ENCODE measurements at regions not wholly inside any gene's neighbourhood (a gene's known extent, or its start where the extent isn't known, plus 50 kb on each side); places are given as distances from the start of the nearest gene placed in this dataset.

DNA sequence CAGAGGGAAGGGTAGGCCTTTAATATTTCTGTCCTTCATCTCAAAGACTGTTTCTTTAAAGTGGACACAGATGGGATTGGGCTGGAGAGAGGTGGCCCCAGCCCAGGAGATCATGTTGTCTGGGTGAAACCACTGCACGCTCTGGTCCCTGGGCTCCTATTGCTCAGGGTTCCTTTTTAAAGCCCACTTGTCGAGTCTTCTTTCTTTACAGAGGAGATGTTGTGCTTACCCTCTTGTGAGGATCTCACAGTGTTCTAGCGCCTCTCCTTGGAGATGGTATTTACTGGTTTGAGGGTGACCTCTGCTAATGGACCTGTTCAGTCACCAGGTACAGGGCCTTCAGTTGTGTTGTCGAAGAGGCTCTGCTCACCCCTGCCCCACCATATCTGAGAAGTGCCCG lies 128.4 kb downstream of the TM9SF2 start:
- Mint-ChIP-seq H3K27ac (ENCODE audit: low read depth, unreplicated experiment) (no peak overlapping the region), H3K27me3 (ENCODE audit: insufficient read depth, unreplicated experiment) (no peaks in the 10 kb centered on the region), H3K4me1 (ENCODE audit: insufficient read depth, unreplicated experiment) (peaks cover 17% of the 10 kb centered on the region), H3K36me3 (ENCODE audit: insufficient read depth, unreplicated experiment) (no peaks in the 10 kb centered on the region), H3K9me3 (ENCODE audit: unreplicated experiment) (no peaks in the 10 kb centered on the region), H3K4me3 (ENCODE audit: unreplicated experiment) (no peak overlapping the region)
- POLR2A ChIA-PET: interaction anchor here (0.7 kb wide), 1 partner anchor 23 kb away, joined by 3 read pairs; no protein-coding TSS in a partner anchor
- intact Hi-C loops (cut with micrococcal nuclease): no loop called here
- CTCF ChIA-PET: no interaction called here
- DNase-seq (ENCODE audit: unreplicated experiment): no peak
- no TSS peak for BruUV-seq (replicated peaks)
- no peak for TF ChIP-seq CTCF (IDR thresholded peaks at IDR 0.05; ENCODE audit: unreplicated experiment)

DNA sequence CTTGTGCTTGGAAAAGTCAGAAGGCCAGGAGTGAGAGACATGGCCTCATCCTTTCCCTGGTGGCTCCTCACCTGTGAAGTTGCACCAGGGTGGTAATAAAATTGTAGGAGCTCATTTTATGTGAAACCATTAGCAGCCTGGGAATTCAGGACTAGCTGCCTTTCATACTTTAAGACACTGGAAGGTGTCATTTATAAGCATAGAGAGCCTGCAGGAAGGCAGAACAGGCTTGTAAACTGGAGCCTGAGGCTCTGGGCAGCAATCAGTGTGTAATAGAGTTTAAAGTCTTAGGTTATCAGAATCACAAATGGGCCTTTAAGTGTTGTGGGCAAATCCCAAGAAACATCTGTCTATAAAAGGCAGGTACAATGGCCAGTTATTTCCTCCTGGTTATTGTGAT lies 127.2 kb downstream of the TM9SF2 start:
- H3K36me3 Mint-ChIP-seq (ENCODE audit: insufficient read depth, unreplicated experiment): no peaks in the 10 kb centered on the region
- peaks cover 17% of the 10 kb centered on the region for H3K4me1 Mint-ChIP-seq (ENCODE audit: insufficient read depth, unreplicated experiment)
- no peak overlapping the region for H3K4me3 Mint-ChIP-seq (ENCODE audit: unreplicated experiment)
- intact Hi-C loops (cut with micrococcal nuclease): no loop called here
- DNase-seq (ENCODE audit: unreplicated experiment): no peak
- ChIA-PET POLR2A (interaction anchor here (1.6 kb wide), 1 partner anchor 14 kb away, joined by 4 read pairs; no protein-coding TSS in a partner anchor), CTCF (interaction anchor here (0.9 to 1.8 kb wide), 2 partner anchors 13 to 27 kb away, joined by 3 to 5 read pairs; no protein-coding TSS in a partner anchor)
- TF ChIP-seq CTCF (IDR thresholded peaks at IDR 0.05; ENCODE audit: unreplicated experiment): no peak
- no peaks in the 10 kb centered on the region for H3K9me3 Mint-ChIP-seq (ENCODE audit: unreplicated experiment)
- no peak overlapping the region for H3K27ac Mint-ChIP-seq (ENCODE audit: low read depth, unreplicated experiment)
- no peaks in the 10 kb centered on the region for H3K27me3 Mint-ChIP-seq (ENCODE audit: insufficient read depth, unreplicated experiment)
- no TSS peak for BruUV-seq (replicated peaks)

DNA sequence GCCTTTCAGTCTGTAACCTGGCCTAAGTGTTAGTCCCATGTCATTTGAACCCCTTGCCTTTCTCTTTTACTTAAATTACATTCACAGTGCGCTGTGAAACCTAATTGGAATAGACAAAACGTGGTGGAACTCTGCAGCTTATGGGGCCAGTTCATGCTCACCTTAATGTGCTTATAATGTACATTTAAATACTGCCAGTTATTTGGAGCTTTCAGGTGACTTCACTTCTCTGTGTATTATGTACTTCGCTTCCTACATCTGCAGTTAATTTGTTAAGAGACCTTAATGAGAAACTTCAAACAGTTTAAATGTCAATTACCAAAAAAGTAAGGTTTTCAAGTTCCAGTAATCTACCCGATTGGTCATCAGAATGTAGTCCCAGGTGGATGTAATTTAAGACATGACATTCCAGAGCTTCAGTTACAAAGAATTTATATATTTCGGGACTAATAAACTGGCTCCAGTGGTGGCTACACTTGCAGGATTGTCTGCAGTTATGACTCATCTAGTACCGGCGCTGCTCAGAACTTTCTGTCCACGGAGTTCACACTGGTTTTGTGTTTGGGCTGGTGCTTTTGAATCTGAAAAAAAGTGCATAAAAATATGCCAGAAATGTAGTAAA lies 125.3 kb downstream of the TM9SF2 start:
- H3K36me3 Mint-ChIP-seq (ENCODE audit: insufficient read depth, unreplicated experiment): no peaks in the 10 kb centered on the region
- H3K27ac Mint-ChIP-seq (ENCODE audit: low read depth, unreplicated experiment): no peak overlapping the region
- no peak for TF ChIP-seq CTCF (IDR thresholded peaks at IDR 0.05; ENCODE audit: unreplicated experiment)
- peak; percentile 52 for DNase-seq (ENCODE audit: unreplicated experiment)
- intact Hi-C loops (cut with micrococcal nuclease): no loop called here
- H3K27me3 Mint-ChIP-seq (ENCODE audit: insufficient read depth, unreplicated experiment): no peaks in the 10 kb centered on the region
- peaks cover 17% of the 10 kb centered on the region for H3K4me1 Mint-ChIP-seq (ENCODE audit: insufficient read depth, unreplicated experiment)
- BruUV-seq (replicated peaks): no TSS peak
- H3K4me3 Mint-ChIP-seq (ENCODE audit: unreplicated experiment): peak overlapping the region; percentile 56
- CTCF ChIA-PET: interaction anchor here (0.6 to 1.8 kb wide), 3 partner anchors 12 to 292 kb away, joined by 3 to 5 read pairs (median 4); no protein-coding TSS in a partner anchor
- POLR2A ChIA-PET: interaction anchor here (0.7 to 1.6 kb wide), 6 partner anchors 9 to 1931 kb away, joined by 3 to 6 read pairs (median 4); partner anchors contain the start of gene CLYBL
- H3K9me3 Mint-ChIP-seq (ENCODE audit: unreplicated experiment): no peaks in the 10 kb centered on the region

- peaks cover 17% of the 10 kb centered on the region for H3K4me1 Mint-ChIP-seq (ENCODE audit: insufficient read depth, unreplicated experiment)
- no peaks in the 10 kb centered on the region for H3K36me3 Mint-ChIP-seq (ENCODE audit: insufficient read depth, unreplicated experiment)
- TF ChIP-seq CTCF (IDR thresholded peaks at IDR 0.05; ENCODE audit: unreplicated experiment): no peak
- CTCF ChIA-PET: interaction anchor here (0.6 to 1.5 kb wide), 2 partner anchors 10 to 97 kb away, joined by 4 to 5 read pairs; no protein-coding TSS in a partner anchor
- no peaks in the 10 kb centered on the region for H3K9me3 Mint-ChIP-seq (ENCODE audit: unreplicated experiment)
- POLR2A ChIA-PET: interaction anchor here (0.6 kb wide), 1 partner anchor 11 kb away, joined by 3 read pairs; no protein-coding TSS in a partner anchor
- no peak for DNase-seq (ENCODE audit: unreplicated experiment)
- BruUV-seq (replicated peaks): no TSS peak
- H3K4me3 Mint-ChIP-seq (ENCODE audit: unreplicated experiment): no peak overlapping the region
- H3K27ac Mint-ChIP-seq (ENCODE audit: low read depth, unreplicated experiment): no peak overlapping the region
- H3K27me3 Mint-ChIP-seq (ENCODE audit: insufficient read depth, unreplicated experiment): no peaks in the 10 kb centered on the region
- intact Hi-C loops (cut with micrococcal nuclease): no loop called here
Measured at GRCh38 chr13:99624936-99625540, 123.8 kb downstream of the TM9SF2 start.

Data from MCF 10A (cell line).